HG03571 (cell line): ENCODE measurements at regions not wholly inside any gene's neighbourhood (a gene's known extent, or its start where the extent isn't known, plus 50 kb on each side); places are given as distances from the start of the nearest gene placed in this dataset.

ENCODE experiments used
- ATAC-seq: cut with Tn5 transposase; IDR thresholded peaks from one replicate; pipeline ENCODE4 v1.9.1; 2021; ENCODE audit not compliant: unreplicated experiment

- ATAC-seq = no peak
Observed at GRCh38 chr22:25365491-25366261, 146.2 kb downstream of the CRYBB2 start.

GRCh38 chr22:25366408-25366807, 147.0 kb downstream of the CRYBB2 start:
- ATAC-seq = no peak

- no peak for ATAC-seq
Observed at GRCh38 chr22:25366876-25367466, 147.5 kb downstream of the CRYBB2 start.

GRCh38 chr22:25367756-25368155, 148.3 kb downstream of the CRYBB2 start:
- ATAC-seq = no peak

- no peak for ATAC-seq
Observed at GRCh38 chr22:25368271-25368670, 148.8 kb downstream of the CRYBB2 start.

DNA sequence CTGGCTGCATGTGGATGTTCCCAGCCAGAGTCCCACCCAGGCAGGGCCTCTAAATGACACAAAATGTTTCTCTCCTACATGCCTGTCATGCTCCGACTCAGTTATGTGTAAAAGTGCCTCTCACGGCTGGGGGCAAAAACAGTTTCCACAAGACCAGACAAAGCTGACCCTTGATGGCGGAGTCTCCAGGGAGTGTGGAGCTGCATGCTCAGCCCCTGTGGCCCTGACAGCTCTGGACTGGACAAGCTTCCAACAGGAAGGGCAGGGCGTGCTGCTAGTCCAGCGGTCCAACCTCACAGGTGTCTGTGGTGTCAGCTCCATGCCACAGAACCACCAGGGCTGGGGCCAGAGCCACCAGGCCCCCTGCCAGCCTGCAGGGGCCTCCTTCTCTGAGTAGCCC, 149.6 kb downstream of the CRYBB2 start:
- no peak for ATAC-seq

GRCh38 chr22:25370322-25370721, 150.9 kb downstream of the CRYBB2 start:
- no peak for ATAC-seq

DNA sequence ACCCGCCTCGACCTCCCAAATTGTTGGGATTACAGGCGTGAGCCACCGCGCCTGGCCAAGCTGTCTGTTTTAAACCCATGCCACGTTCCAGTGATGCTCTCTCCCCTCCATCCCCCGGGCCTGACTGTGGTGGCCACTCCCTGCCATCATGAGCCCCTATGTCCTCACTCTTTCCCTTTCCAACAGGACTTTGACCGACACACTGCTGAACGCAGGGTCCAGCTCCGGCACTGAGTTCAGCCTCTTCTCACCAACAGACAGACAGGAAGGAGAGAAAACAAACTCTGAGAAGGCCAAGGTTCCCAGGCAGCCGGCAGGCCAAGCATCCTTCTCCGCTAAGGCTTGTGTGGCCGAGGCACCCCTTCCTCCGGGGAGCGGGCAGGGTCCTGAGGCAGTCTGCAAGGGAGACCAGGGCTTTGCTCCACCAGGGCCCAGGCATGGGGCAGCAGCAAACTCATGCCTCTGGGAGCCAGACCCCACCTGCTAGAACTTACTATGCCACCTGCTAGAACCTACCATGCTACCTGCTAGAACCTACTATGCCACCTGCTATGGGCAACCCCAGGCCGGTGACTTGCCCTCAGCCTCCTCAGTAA, 152.7 kb downstream of the CRYBB2 start:
- no peak for ATAC-seq

DNA sequence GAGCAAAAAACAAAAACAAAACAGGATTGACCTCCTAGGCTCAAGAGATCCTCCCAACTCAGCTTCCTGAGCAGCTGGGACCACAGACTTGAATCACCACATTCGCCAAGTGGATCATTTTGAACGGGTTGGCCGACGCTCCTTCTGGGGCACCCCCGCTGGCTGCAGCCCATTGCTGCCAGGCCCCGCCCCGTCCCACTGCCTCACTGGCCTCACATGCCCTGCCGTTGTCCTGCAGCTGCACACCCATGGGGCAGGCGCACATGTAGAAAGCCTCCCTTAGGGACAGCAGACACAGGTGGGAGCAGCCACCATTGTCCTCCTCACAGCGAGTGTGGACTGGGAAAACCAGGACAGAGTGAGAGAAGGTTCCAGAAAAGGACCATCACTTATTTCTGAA, 154.5 kb downstream of the CRYBB2 start:
- no peak for ATAC-seq

- no peak for ATAC-seq
Observed at GRCh38 chr22:25374869-25375268, 155.4 kb downstream of the CRYBB2 start.

DNA sequence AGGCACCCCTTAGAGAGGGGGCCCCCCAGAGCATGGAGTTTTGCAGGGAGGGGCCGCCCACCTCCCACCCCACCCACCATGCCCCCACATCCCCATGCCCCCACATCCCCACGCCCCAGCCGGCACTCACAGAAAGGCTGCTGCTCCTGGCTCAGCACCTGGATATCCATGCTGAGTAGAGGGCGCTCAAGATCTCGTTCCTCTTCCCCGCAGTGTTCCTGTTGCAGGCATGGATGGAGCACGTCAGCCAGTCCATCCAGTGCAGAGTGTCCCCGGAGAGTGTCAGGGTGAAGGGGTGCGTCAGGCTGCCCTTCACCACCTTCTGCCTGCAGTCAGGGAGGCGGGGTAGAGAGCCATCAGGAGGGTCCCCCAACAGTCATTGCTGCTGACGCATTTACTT, 156.2 kb downstream of the CRYBB2 start:
- no peak for ATAC-seq

GRCh38 chr22:25377699-25378098, 158.3 kb downstream of the CRYBB2 start:
- no peak for ATAC-seq

- ATAC-seq = no peak
Observed at GRCh38 chr22:25380122-25380747, 160.8 kb downstream of the CRYBB2 start.

GRCh38 chr22:25382762-25383161, 163.3 kb downstream of the CRYBB2 start:
- no peak for ATAC-seq

DNA sequence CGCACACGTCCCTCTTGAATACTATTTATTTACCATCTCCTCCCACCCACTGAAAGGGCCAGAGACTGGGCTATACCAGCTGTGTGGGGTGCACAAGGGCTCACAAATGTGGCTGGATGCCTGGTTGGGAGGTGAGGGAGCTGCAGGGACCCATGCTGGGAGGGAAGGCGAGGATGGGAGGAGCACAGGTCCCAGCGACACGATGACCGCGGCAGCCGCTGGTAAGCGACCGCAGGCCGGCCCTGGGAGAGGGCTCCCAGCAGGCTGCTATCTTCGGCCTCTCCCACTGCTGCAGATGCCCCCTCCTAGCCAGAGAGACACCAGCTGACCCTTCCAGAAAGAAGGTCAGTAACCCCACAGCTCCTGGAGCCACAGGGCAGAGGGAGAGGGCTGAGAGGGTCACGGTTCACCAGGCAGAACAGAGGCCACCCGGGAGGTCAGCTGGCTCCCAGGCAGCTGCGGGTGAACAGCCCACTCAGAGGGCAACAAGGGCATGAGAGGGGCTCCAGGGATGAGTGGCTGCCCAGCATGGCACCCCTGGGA, 163.9 kb downstream of the CRYBB2 start:
- ATAC-seq = no peak

DNA sequence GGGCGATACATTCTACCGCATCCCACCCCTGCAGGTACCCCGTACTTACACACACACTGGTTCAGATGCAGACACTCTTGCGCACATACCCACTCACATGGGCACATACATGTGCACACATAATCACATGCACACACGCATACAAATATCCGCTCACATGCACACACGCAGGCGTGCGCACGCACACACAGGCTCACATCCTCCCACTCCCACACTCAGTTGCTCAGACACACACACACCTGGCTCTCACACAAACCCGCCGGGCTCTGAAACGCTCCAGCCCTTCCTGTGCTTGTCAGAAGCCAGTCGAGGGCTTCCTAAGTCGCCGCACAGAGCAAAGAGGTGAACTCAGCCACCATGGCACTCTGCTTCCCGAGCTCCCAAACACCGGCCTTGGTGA, 164.5 kb downstream of the CRYBB2 start:
- ATAC-seq = no peak

DNA sequence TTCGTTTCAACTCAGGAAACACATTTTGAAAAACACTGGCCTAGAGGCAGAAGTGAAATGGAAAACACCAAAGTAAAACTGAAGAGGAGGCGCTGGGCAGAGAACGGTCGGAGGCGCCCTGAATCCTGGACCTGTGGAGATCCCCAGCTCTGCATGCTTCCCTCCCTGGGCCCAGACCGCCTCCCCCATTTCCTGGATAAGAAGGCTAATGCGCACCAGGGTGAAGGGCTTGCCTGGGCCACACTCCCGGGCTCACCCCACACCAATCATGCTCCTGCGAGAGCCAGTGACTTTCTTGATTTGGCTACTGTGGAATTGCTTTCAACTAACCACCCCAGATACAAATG, 167.1 kb downstream of the CRYBB2 start:
- no peak for ATAC-seq

GRCh38 chr22:25388415-25388814, 169.0 kb downstream of the CRYBB2 start:
- ATAC-seq = no peak

GRCh38 chr22:25388866-25389540, 169.6 kb downstream of the CRYBB2 start:
- no peak for ATAC-seq

DNA sequence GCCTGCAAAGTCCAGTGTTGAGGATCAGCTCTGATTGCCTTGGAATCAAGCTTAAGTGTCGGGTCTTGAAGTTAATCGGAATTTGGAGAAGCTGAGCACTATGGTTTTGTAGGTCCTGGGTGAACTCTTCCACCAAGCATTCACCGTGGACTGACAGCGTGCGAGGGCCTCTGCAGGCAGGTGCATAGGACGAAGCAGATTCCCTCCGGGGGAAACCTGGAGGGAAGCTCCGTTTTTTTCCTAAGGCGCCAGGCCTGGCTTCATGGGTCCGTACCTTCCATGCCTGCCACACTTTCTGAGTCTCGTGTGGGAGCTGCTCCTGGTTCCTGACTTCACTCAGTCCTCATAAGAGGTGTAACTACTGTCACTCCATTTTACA, 170.1 kb downstream of the CRYBB2 start:
- ATAC-seq = no peak
